HG03108 (cell line): ENCODE measurements at regions not wholly inside any gene's neighbourhood (a gene's known extent, or its start where the extent isn't known, plus 50 kb on each side); places are given as distances from the start of the nearest gene placed in this dataset.
"Not testable (repeated sequence)": the region's sequence is repeated elsewhere in the genome, so short reads cannot be mapped to it uniquely, and the experiment has no call there.

Experiments used
- ATAC-seq: cut with Tn5 transposase; IDR thresholded peaks from one replicate; pipeline ENCODE4 v1.9.1; 2021; ENCODE audit warnings: moderate library complexity; ENCODE audit not compliant: unreplicated experiment

DNA sequence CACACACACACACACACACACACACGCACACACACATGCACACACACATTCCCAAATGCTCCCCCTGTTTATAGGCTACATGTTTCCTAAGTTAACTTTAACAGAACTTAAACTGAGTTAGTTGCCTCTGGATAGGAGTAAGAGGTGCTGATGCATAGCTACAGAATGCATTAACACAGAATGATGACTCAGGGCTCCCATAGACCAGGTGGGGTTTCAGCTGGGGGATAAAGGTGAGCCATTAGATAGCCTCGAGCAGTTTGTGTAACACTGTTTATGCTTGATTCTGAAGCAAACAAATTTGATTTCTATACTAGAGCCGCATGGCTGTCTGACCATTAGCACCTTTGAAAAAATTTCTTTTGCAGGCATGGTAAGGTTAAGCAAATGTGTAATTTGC, 741.0 kb downstream of the PLCL1 start:
- no peak for ATAC-seq

DNA sequence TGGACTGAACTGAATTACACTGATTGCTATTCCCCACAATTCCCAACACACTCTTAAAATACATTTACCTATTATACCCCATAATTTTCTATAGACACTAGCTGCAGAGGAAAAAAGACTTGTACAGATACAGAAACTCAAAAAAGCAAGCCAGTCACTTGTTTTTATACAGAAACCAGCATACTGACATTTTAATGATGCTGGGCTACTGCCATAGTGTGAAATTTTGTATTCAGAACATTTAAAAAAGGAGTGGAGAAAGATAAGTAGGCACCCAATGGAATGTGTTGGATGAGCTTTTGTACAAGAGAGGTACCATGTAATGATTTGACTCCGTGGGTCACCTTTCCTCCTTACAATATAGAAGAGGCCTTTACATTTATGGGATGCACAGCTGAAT, 740.1 kb downstream of the PLCL1 start:
- no peak for ATAC-seq

DNA sequence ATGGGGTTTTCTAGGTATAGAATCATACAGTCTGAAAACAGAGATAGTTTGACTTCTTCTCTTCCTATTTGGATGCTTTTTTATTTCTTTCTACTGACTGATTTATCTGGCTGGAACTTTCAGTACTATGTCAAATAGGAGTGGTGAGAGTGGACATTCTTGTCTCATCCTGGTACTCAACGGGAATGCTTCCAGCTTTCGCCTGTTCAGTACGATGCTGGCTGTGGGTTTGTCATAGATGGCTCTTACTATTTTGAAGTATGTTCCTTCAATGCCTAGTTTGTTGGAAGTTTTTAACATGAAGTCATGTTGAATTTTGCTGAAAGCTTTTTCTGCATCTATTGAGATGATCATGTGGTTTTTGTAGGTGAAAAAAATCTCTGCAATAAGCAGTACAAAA, 730.4 kb downstream of the PLCL1 start:
- no peak for ATAC-seq

DNA sequence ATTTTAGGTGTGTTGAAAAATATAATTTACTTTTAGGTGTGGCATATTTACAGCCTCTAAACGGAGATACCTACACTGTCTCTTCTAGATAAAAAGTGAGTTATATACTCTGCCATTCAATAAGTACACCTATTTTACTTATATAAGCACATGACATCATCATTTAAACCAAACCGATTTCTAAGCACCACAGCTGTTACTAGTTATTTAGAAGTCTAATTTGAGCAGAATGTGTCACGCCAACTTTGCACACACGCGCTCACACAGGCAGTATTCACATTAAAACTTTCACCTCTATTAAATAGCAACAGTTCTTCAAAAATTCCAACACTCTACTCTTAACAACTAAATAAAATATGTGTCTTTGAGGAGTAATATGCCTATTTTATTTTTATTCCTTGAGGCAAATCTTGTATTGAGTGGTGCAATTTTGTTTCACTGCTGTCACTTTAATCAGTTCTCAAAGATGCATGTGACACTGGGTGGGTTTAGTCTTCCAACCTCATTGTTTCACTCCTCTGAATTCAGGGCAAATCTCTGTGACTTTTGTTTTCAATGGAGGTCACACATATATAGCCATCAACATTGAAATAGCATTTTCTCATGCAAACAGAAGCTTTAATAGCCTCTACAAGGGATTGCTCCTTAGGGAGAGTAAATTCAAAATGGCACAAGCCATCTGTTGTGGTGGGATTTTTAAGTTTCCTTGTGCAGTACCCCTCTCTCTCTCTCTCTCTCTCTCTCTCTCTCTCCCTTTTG, 721.0 kb downstream of the PLCL1 start:
- no peak for ATAC-seq

DNA sequence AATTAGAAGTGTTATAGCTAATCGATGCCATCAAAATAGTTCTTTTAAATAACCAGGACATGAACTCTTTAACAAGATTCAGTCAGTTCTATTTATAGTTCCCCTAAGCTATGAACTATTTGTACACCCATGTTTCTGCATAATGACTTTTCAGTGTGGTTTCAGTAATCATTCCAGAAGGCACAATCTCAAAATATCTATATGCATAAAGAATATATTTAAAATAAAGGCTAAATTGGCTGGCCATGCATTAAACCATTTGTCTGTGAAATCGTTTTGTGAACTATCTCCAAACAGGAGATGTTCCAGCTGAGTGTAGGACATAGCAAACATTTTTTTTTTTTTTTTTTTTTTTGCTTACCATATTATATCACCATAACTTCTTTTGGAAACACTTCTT, 719.3 kb downstream of the PLCL1 start:
- ATAC-seq, result no peak

DNA sequence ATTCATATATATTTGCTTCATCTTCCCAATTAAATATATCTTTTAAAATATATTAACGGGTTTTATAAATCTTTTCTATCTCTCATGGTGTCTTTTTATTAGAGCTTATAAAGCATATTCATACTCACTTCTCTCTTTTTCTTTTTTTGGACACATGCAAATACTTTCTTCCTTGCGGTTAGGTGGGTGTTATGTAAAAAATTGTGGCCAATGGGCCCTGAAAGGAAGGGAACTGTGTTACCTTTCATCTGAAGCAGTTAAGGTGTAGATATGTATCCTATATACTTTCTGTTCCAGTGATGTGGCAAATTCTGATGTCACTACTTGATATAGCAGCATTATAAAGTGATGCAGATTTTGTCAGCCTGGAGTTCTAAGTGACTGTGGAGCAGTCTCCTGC, 714.5 kb downstream of the PLCL1 start:
- ATAC-seq, result no peak

GRCh38 chr2:198517976-198518375, 713.6 kb downstream of the PLCL1 start:
- no peak for ATAC-seq

GRCh38 chr2:198508610-198509009, 704.2 kb downstream of the PLCL1 start:
- not testable (repeated sequence) for ATAC-seq

GRCh38 chr2:198499539-198499938, 695.1 kb downstream of the PLCL1 start:
- no peak for ATAC-seq

DNA sequence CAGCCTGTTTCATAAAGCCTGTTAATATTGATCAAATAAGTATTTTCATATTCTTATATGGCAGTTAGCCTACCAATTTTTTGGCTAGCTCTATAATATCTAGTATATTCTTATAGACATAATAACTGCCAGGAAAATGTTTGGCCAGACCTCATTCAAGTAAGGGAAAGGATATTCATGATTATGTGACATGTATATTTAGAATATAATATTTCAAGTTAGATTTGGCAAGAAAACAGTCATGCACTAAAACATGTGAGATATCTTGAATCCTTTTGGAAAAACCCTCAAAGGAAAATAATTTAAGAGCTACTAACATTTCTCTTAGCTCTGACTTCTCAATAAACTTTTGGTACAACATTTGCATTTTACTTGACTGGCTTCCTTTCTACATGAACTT, 694.1 kb downstream of the PLCL1 start:
- no peak for ATAC-seq

DNA sequence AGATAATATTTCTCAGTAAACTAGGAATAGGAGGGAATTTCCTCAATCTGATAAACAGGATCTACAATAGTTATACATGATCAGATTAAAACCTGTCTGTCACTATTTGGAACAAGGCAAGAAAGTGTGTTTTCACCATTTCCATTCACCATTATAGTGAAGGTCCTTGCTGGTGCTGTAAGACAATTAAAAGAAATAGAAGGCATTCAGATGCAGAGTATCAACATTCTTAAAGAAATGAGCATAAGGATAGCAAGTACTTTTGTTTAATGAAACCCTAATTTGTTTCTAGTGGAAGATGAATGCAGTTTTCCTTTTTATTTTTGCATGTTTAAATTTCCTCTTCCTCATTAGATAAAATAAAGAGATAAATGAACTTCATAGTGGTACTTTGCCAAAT, 693.7 kb downstream of the PLCL1 start:
- no peak for ATAC-seq

DNA sequence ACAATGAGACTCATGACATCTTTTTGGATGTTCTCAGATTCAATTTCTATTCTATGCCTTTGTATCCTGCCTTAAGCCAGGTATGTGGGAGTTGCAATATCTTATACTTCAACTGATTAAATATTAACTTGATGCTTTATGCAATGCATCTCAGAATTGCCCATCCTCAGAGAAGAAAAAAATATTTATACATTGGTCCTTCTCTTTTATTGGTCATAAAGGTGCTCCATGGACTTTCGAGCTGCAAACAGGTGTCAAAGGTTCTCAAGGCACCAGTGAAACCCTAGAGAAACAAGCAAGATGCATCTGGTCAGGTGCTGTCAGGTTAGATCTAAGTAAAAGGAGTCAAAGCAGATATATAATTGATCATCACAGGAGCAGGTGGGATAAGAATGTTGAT, 690.5 kb downstream of the PLCL1 start:
- no peak for ATAC-seq

DNA sequence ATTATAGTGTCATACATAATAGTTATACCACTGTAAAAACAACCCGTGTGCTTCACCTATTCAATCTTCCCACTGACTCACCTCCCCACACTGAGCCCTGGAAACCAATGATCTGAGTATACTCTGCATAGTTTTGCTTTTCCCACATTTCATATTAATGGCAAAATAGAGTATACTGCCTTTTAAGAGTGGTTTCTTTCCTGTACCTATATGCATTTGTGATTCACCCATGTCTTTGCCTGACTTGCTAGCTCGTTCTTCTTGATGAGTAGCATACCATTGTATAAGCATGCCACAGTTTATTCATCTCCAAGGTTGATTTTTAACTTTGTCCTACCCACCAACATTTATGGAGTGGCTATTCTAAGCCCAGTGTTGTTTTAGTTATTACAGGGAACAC, 686.4 kb downstream of the PLCL1 start:
- ATAC-seq, result no peak

- no peak for ATAC-seq
These were observed 684.6 kb downstream of the PLCL1 start for GRCh38 chr2:198488964-198489363.

DNA sequence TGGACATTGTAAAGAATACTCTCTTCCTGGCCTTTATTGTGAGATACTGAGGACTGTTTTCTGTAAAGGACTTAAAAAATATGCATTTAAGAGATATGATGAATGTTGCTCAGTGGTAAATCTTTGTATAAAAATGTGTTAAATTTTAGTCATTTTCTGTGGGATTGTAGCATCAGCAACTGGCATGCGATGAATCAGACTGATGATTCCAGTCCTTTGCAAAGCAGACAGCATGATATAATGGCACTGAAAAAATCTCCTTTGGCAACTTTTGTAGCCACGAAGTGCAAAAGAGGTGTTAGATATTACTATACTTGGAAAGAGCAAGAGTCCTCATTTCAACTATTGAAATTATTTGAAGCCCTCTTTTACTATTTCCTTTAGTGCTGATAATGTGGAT, 678.7 kb downstream of the PLCL1 start:
- no peak for ATAC-seq

DNA sequence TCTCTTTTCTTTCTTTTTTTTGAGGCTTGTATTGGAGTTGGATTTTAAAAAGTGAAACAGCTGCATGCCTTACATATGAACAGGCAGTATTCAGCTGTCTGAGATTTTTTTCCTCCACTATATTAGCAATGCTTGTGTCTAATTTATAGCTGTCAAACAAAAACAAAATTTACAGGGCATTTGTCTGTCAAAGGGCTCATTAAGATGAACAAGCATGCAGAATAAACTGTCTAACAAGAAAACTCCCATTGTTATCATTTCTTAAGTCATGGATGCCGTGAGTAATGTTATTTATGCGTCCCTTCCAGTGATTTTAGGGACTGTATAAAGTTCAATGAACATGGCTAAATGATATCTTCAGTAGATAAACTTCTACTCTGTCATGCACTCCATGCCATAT, 674.7 kb downstream of the PLCL1 start:
- no peak for ATAC-seq

DNA sequence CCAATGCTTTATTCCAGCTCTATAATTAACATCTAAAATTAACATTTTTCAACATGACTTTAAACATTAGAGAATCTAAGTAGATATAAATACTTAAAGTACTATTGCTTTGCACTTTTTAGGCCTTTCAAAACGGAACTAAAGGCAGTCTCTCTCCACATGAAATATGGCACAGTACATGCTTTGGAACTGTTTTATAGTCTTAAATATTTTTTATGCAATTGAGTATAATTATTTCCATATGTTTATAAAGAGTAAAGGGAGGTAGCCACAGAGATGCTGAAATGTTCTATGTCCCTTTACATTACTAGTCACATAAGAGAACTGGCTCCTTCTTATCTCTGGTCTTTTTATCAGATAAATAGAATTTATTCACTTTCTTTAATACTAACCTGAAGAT, 674.0 kb downstream of the PLCL1 start:
- ATAC-seq, result no peak

GRCh38 chr2:198476007-198476406, 671.6 kb downstream of the PLCL1 start:
- ATAC-seq, result no peak

GRCh38 chr2:198471291-198471690, 666.9 kb downstream of the PLCL1 start:
- ATAC-seq, result no peak

GRCh38 chr2:198468136-198468535, 663.7 kb downstream of the PLCL1 start:
- ATAC-seq, result no peak

- no peak for ATAC-seq
These were observed 661.6 kb downstream of the PLCL1 start for GRCh38 chr2:198465970-198466369.

DNA sequence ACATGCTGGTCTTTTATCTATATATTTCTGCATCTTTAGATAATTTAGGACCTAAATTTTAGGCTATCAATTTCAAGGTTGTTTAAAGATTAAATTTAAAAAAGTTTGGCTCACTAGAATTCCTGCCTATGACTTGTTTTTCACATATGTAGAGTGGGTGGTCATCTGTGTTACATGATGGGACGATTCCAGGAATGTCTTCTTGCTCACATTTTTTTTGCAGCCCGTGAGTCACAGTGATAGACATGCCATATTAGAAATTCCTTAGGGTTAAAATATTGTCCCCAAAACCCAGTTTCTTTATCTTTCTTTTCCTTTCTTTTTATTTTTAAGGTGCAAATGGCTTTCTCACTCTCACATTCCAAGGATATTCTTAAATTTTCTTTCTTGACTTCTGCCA, 652.0 kb downstream of the PLCL1 start:
- ATAC-seq, result no peak

DNA sequence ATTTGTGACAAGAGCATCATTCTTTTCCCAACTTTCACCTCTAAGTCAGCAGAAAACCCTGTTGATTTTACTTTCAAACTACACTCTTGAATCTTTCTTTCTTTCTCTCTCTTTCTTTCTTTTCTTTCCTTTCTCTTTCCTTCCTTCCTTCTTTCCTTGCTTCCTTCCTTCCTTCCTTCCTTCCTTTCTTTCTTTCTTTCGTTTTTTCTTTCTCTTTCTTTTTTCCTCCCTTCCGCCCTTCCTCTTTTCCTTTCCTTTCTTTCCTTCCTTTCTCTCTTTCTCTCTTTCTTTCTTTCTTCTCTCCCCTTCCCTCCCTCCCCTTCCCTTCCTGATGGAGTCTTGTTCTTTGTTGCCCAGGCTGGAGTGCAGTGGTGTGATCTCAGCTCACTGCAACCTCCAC, 649.5 kb downstream of the PLCL1 start:
- ATAC-seq, result no peak
